Posterior vena cava (tissue), 2 donors: ENCODE measurements at regions not wholly inside any gene's neighbourhood (a gene's known extent, or its start where the extent isn't known, plus 50 kb on each side); places are given as distances from the start of the nearest gene placed in this dataset.
A peak's percentile ranks its signal among the peaks of the same experiment; 100 is the strongest.

ENCODE experiments used
- DNase-seq: peaks from one replicate; pipeline ENCODE4 v3.0.0-alpha.2; 2020; ENCODE audit warnings: low spot score
- intact Hi-C, 2 donors: fragments of 100-400 bp; cut with DNase I; formaldehyde crosslinking; loops; one replicate each; pipeline versions ENCODE4 v1.14.1 to v1.14.2; 2022 to 2023
- donor health status: DM: yes; HTN: yes; CAD: no.
- donor health status: DM: yes; HTN: yes; CAD: no.

- peak; percentile 95 for DNase-seq
- intact Hi-C loops, result loop anchor here (10.0 kb wide), 1 partner anchor 618 kb away; no protein-coding TSS in a partner anchor
These were observed 246.5 kb upstream of the USP25 start for GRCh38 chr21:15483138-15483780.

DNA sequence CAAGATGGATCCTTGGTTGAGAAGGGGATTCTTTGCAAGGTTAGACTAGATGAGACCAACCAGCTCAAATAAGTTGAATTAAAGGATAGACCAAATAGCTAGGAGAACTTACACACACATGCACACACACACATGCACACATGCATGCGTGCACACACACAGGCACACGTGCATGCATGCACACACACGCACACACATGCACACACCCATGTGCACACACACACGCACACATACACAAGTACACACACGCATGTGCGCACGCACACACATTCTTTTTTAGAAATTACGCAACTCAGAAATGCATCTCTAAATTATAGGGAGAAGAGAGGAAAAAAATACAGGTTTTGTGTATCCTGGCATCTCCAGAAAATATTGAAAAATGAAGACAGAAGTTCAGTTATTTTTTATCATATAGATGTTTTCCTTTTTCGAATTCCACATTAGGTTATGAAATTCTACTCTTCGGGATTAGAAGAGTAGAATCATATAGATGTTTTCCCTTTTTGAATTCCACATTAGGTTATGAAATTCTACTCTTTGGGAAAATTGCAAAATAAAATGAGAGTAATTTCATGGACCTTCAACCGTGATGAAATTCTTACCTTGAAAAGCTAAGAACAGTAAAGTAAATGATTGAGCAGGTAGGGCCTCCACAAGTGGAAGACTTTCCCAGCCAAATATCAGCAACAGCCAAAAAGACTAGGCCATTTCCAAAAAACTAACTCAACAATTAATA, 243.2 kb upstream of the USP25 start:
- no peak for DNase-seq
- intact Hi-C loops, result loop anchor here (1.0 to 10.0 kb wide), 2 partner anchors 22 to 622 kb away; no protein-coding TSS in a partner anchor

GRCh38 chr21:15487196-15487550, 242.6 kb upstream of the USP25 start:
- intact Hi-C loops, result loop anchor here (1.0 to 10.0 kb wide), 2 partner anchors 23 to 622 kb away; no protein-coding TSS in a partner anchor

DNA sequence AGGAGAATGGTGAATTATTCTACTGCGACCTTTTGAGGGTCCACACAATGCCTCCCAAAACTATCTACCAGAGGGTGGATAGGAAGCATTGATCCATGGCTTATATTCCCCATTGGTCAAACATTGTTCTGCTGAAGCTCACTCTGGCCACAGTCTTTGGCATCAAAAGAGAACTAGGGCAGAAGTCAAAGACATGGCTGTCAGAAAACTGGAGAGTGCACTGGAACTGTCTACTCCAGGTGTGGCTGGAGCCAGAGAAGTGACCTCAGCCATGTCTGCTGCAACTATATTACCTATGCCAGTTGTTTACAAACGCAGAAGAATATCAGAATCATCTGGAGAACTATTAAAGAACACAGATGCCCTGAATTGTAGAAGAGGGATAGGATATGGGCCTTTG, 238.7 kb upstream of the USP25 start:
- DNase-seq, result no peak
- intact Hi-C loops, result no loop called here

More at GRCh38 chr21:15487196-15487550, 242.6 kb upstream of the USP25 start:
- no peak for DNase-seq

GRCh38 chr21:15493646-15494045, 236.1 kb upstream of the USP25 start:
- intact Hi-C loops, result no loop called here
- no peak for DNase-seq

- intact Hi-C loops, result no loop called here
- DNase-seq, result no peak
These were observed 235.3 kb upstream of the USP25 start for GRCh38 chr21:15494481-15494880.

- intact Hi-C loops, result no loop called here
- DNase-seq, result no peak
These were observed 233.8 kb upstream of the USP25 start for GRCh38 chr21:15495965-15496364.

DNA sequence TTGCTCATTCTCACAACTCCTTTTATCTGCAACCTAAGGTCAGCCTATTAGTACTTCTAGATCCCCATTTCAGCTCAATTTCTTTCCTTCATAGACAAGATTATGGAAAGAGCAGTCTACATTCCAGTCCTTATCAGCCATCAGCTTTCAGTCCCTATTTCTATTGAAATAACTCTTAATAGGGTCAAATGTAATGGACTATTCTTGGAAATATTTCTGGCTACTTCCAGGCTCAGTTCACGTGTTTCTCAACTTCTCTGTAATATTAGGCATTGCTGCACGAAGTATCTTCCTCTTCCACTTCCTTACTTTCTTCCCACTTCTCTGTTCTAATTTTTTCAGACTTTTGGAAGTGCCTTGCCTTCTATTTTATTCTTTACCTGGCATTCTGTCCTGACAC, 232.9 kb upstream of the USP25 start:
- DNase-seq, result no peak
- intact Hi-C loops, result no loop called here

GRCh38 chr21:15498455-15498854, 231.3 kb upstream of the USP25 start:
- intact Hi-C loops, result no loop called here
- DNase-seq, result no peak

DNA sequence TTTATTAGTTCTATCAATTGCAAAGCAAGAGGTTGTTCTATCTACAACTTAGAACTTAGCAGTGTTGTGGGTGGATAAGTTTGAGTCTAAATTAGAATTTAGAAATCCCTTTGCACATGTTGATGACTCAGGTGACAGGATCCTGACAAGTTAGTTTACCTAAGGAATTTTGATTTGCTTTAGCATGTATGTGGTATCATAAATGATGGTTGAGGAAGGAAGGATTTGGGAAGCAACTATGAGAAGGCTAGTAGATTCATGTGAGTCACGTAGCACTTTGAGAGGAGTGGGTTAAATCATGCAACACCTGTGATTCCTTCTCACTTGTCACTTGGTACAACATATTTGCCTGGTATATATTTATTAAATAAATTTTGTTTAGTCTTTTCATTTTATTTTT, 223.7 kb upstream of the USP25 start:
- no peak for DNase-seq
- intact Hi-C loops, result no loop called here

GRCh38 chr21:15508554-15508953, 221.2 kb upstream of the USP25 start:
- intact Hi-C loops, result no loop called here
- no peak for DNase-seq

- intact Hi-C loops, result no loop called here
- no peak for DNase-seq
These were observed 215.5 kb upstream of the USP25 start for GRCh38 chr21:15514073-15514946.

DNA sequence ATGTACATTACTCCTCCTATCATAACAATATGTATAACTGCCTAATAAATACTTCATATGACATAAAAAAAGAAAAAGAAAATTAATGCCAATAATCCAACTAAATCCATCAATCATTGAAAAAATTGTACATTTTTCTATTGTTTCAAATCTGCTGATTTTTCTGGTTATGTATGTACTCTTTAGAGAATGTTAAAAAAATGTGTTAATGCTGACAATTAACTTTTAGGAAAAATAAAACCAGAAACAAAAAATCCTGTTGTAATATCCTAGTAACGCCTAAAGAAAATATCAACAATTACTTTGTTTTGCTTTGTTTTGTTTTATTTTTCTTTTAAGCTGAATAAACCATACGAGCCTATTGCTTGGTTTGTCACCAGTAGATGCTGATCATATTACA, 213.9 kb upstream of the USP25 start:
- no peak for DNase-seq
- intact Hi-C loops, result no loop called here

GRCh38 chr21:15517394-15517793, 212.4 kb upstream of the USP25 start:
- no peak for DNase-seq
- intact Hi-C loops, result no loop called here

GRCh38 chr21:15520811-15521643, 208.8 kb upstream of the USP25 start:
- DNase-seq, result no peak
- intact Hi-C loops, result no loop called here

- intact Hi-C loops, result no loop called here
- DNase-seq, result no peak
These were observed 208.2 kb upstream of the USP25 start for GRCh38 chr21:15521644-15522001.

DNA sequence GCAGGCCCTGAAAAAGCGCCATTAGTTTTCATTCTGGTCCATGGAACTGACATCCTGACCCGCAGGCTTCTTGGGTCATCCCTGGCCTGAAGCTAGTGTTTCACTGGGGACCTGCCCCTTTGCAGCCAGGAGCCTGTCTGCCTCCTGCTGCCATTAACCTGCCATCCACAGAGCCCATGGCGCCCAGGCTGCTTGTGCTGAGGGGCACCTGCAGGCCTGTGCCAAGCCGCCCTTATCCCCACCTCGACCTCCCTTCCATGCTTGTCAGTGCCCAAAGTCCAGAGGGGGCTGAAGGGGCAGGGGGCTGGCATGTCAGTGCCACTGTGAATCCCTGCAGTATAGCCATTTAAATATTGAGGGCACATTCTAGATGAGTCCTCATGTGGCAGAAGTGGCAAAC, 207.6 kb upstream of the USP25 start:
- intact Hi-C loops, result no loop called here
- DNase-seq, result no peak

GRCh38 chr21:15524855-15525254, 204.9 kb upstream of the USP25 start:
- no peak for DNase-seq
- intact Hi-C loops, result no loop called here

DNA sequence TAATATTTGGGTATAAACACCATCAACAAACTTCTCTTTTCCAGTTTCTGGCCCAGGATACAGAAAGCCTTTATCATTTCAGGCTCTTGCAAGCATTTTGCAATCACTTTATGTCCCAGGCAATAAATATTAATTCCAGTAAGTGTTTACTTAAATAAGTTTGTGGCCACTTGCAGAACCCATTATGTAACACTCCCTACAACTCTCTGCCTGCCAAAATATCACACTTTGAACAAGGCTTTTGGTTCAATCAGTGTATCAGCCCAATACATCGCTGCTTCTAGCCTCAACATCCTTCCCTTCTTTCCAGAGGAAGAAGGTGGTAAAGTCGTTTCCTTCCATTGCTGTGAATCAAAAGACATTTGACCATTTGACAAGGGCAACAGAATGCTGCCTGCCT, 203.0 kb upstream of the USP25 start:
- DNase-seq, result no peak
- intact Hi-C loops, result no loop called here
